GM19328 (cell line): ENCODE measurements at regions not wholly inside any gene's neighbourhood (a gene's known extent, or its start where the extent isn't known, plus 50 kb on each side); places are given as distances from the start of the nearest gene placed in this dataset.

Experiments
- ATAC-seq: cut with Tn5 transposase; IDR thresholded peaks from one replicate; pipeline ENCODE4 v1.9.1; 2021; ENCODE audit warnings: mild to moderate bottlenecking, moderate library complexity; ENCODE audit not compliant: unreplicated experiment

- ATAC-seq = no peak
Measured at GRCh38 chr18:55166260-55166598, 207.0 kb upstream of the CCDC68 start.

DNA sequence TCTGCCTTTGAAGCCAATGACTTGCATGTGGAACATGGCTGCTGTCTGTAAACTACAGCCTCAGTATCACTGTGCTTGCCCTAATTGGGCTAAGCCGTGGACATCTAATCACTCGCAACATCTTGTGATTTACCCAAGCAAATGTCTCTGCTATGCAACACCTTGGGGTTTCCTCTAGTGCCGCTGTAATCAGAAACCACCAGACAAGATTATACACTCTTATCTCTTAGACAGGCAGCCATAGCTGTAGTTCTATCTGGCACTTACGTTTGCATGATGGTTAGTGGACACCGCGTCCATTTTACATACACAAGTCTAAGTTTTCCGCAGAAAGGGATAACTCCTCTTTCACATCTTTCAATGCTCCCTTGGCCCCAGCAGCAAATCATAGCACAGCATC, 204.3 kb upstream of the CCDC68 start:
- no peak for ATAC-seq

GRCh38 chr18:55161916-55162315, 202.7 kb upstream of the CCDC68 start:
- no peak for ATAC-seq

DNA sequence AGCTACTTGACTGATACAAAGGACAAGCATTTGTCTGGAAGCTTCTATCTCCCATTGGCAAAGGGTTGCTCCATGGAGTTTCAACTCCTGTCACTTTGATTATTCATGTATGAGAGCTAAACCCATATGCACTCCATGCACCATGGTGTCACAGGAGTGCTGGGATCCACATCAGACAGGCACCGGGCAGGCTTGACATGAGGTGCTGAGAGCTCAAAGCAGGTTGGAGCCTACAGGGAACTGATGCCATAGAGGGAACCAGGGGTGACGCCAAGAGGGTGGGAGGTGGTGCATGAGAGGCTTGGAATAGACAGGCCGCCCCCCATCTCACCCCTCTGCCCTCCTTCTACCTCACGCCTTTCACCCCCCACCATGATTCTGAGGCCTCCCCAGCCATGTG, 199.8 kb upstream of the CCDC68 start:
- no peak for ATAC-seq

- no peak for ATAC-seq
Measured at GRCh38 chr18:55158570-55158969, 199.3 kb upstream of the CCDC68 start.

- no peak for ATAC-seq
Measured at GRCh38 chr18:55153346-55153745, 194.1 kb upstream of the CCDC68 start.

- ATAC-seq = no peak
Measured at GRCh38 chr18:55152801-55153200, 193.5 kb upstream of the CCDC68 start.

DNA sequence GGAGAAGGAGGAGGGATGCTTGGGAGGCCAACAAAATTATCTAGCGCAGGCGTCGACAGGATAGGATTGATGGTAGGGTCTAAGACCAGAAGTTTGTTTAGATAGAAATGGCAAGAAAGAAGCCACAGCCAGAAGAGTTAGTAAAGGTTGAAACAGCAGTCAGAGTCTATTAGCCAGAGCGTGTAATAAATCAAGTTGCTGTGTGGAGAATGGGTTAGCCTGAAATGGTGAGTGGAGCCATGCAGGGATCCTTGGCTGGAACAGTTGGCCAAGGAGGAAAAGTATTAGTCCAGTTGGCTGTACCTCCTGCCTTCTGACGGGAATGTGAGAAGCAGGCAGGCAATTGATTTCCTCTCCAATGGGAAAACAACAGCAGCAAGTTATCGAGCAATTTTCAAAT, 190.7 kb upstream of the CCDC68 start:
- ATAC-seq = no peak

DNA sequence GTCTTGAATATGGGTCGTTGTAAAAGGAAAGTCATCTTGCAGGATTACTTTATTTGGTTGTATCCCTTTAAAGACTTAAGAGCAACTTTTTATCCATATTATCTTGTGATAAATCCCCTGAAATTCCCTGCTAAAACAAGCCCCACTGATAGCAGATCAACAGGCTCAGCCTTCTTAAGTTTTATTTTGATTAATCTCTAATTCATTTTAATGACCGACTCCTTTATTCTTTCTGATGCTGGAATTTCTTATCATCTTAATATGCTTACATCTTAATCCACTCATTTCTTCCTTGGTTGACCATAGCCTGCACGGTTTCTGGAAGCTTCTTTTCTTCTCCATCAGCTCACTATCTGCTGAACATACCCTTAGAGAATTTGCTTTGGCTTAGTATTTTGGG, 188.5 kb upstream of the CCDC68 start:
- ATAC-seq = no peak

DNA sequence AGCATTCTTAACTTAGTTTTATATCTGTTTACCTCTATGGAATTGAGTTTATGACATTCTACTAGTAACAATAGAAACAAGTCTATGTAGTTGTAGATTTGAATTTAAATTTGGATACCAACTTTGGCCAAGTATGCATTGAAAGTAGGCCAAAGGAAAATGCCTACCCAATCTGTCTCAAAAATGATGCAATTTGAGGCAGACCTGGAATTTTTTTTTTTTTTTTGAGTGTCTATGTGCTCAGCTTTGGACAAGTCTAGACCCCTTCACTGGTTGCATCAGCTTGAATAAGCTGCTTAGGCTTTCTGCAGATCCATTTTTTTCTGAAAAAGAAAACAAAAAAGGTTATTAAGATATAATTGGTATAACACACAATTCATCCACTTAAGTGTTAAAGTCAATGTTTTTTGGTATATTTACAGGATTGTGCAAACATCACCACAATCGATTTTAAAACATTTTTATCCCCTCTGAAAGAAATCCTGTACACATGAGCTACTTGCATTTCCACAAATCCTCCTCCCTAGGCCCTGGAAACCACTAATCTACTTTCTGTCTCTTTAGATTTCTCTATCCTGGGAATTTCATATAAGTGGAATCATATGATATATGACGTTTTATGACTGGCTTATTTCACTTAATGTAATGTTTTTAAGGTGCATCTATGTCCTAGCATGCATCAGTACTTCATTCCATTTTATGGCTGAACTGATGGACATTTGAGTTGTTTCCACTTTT, 185.1 kb upstream of the CCDC68 start:
- no peak for ATAC-seq

DNA sequence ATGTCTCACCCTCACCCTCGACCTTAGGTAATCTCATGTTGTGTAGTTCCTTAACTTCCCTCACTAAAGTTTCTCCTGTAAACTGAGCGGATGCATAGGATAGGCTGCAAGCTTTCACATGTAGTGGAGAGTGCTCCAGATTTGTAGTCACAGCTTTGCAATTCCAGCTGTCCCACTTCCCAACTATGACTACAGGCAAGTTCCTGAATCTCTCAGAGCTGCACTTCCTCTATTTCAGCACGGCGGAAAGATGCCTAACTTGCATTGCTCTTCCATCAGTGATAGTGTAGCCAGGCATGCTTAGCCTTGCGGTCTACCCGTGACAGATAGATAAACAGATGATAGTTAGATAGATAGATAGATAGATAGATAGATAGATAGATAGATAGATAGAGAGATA, 183.1 kb upstream of the CCDC68 start:
- ATAC-seq = no peak

GRCh38 chr18:55141318-55141717, 182.1 kb upstream of the CCDC68 start:
- no peak for ATAC-seq

DNA sequence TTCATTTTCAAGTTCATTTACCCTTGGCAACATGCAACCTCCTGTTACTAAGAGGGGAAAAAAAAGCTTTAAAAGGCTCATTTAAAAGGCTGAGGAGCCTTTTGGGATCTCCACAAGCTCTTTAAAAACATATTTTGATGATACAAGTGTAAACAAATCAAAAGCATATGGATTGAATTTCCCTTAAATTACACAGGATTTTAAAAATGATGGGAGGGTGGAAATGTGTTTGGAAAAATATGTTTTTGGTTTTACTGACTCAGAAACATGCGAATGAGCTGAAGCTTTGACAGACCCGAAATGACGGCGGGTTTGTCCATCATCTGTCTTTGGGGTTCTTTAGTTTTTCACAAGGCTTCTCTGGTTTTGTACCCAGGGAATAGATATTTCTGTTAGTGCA, 180.6 kb upstream of the CCDC68 start:
- ATAC-seq = no peak

DNA sequence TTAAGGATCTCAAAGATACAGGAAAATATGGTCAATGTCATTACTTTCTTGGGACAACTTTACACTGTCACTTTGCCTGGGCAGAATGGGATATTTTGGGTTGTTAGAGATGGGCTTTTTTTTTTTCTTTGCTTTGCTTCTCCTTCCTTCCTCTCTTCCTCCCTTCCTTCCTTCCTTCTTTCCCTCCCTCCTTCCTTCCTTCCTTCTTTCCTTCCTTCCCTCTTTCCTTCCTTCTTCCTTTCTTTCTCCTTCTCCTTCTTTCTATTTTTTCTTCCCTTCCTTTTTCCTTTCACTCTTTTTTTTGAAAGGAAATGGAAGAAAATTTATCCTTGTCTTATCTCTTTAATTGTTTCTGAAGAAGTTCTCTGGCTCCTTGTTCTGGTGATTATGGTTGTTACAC, 180.0 kb upstream of the CCDC68 start:
- no peak for ATAC-seq

DNA sequence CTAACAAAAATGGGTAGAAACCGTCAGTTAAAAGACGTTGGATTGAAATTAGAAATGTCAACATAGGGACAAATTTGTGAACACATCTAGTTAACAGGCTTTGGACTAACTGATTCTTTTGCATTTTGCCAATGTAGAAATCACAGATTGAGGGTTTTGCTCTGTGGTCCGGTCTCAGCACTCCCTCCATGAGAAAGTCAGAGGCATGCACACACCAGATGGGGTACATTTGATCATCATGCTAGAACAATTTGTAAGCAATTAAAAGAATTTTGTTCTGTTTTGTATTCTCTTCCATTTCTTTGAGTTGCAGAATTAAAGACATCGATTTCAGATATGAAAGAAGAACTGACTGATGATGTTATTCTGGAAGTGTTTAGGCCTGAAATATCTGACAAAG, 179.1 kb upstream of the CCDC68 start:
- ATAC-seq = no peak

- ATAC-seq = no peak
Measured at GRCh38 chr18:55137602-55138001, 178.3 kb upstream of the CCDC68 start.

DNA sequence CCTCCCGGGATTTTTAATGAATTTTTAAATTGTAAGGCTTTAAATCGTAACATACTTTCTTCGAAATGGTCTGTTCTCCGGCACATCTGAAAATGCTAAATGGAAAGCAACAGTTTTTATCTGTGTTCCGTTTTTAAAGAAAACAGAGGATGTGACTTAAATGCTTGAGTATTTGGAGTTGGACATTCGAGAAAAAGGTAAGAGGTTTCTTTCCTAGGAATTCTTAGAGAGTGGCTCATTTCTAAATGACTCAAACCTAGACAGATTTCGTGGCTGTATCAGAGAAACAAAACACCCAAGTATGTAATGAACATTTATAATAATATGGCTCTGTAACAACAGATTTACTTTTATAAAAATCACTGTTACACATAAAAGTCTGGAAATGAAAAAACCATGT, 177.6 kb upstream of the CCDC68 start:
- ATAC-seq = no peak

GRCh38 chr18:55136258-55136657, 177.0 kb upstream of the CCDC68 start:
- ATAC-seq = no peak

DNA sequence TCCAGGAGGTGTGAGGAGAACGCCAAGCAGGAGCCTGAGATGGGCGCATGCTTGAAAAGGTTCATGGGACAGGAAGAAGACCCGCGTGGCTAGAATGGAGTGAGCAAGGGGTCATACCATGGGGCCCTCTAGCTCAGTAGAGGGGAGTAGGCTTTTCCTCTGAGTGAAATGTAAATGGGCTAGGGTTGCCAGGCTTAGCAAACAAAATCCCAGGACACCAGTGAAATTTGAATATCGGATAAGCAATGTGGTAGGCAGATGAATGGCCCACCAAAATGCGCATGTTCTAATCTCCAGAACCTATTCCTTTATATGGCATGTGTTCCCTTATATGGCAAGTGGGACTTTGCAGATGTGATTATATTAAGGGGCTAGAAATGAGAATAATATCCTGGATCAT, 174.1 kb upstream of the CCDC68 start:
- ATAC-seq = no peak

GRCh38 chr18:55128437-55128836, 169.2 kb upstream of the CCDC68 start:
- ATAC-seq = no peak

GRCh38 chr18:55124078-55124763, 165.0 kb upstream of the CCDC68 start:
- no peak for ATAC-seq

DNA sequence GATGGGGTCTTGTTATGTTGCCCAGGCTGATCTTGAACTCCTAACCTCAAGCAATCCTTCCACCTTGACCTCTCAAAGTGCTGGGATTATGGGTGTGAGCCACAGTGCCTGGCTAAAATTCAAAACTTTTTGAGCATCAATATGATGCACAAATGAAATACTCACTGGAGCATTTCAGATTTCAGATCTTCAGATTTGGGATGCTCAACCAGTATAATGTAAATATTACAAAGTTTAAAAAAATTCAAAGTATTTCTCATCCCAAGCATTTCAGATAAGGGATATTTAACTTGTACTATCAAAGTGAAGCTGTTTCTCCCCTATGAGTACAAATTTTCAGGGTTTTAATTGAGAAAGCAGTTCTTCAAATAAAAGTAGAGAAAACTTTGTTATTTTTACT, 164.1 kb upstream of the CCDC68 start:
- ATAC-seq = no peak
